BJ (cell line): ENCODE measurements at regions not wholly inside any gene's neighbourhood (a gene's known extent, or its start where the extent isn't known, plus 50 kb on each side); places are given as distances from the start of the nearest gene placed in this dataset.

Experiments
- CTCF ChIA-PET: fragments of 350-600 bp; formaldehyde crosslinking; extraction: SDS; loops from one replicate; lab custom pipeline; 2021; ENCODE audit warnings: antibody characterized with exemption, inconsistent platforms; lab: Yijun Ruan, JAX
- POLR2A ChIA-PET: fragments of 300-600 bp; sonication (Branson Sonifier 250); formaldehyde crosslinking; extraction: SDS; loops from one replicate; lab custom pipeline; 2021; ENCODE audit warnings: antibody characterized with exemption; lab: Charles Lee
- DNase-seq: peaks from one replicate; pipeline ENCODE4 v3.0.0-alpha.2; 2011; ENCODE audit warnings: low read depth
- H3K27me3 ChIP-seq: 2 replicates; pipeline ENCODE4 v1.6.0; 2011; ENCODE audit warnings: low read length; ENCODE audit not compliant: control insufficient read depth, insufficient read depth
- H3K36me3 ChIP-seq: 2 replicates; pipeline ENCODE4 v1.5.1; 2011; ENCODE audit warnings: low read length; ENCODE audit not compliant: control insufficient read depth, insufficient read depth
- H3K4me3 ChIP-seq: 2 replicates; pipeline ENCODE4 v1.5.1; 2011; ENCODE audit warnings: low read depth, mild to moderate bottlenecking, control low read depth, low read length
- TF ChIP-seq, protein P1 (sequence below): IDR thresholded peaks from 2 replicates; pipeline ENCODE4 v1.5.1; 2011; ENCODE audit warnings: low read depth, mild to moderate bottlenecking, control low read depth, inconsistent platforms, low read length, moderate library complexity; ENCODE audit not compliant: insufficient read depth

DNA sequence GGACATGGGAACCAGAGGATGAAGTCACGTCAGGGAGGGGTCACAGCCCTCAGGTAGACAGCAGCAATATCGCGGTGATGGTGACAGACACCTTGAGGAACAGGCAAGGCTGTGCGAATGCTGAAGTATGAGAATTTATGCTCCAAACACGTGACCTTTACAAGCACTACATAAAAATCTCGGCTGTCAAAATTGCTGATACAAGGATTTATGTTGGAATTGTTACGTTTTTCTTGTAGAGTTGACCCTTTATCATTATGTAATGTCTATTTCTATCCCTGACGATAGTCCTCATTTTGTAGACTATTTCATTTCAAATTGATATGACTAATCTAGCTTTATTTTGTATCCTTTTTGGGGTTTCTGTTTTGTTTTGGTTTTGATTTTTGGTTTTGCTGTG lies 311.1 kb downstream of the C6orf118 start:
- POLR2A ChIA-PET, result no interaction called here

DNA sequence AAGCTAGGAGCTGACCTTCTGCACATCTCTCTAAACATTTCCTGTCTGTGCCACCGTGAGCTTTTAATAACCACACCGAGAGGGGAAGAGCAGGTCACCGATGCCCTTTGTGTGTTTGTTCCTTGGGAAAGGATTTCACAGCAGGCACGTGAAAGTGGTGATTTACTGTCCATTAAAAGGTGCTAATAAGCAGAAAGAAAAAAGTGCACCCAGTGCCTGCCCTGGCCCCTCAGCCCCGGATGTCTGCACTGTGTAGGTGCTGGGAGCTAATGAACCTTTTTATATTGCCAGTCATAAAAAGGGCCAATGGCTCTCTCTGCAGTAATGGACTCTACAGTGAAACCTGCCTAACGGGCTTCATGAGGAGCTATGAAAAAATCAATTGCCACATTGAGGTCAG lies 312.6 kb downstream of the C6orf118 start:
- no peaks in the 10 kb centered on the region for H3K27me3 ChIP-seq
- TF ChIP-seq, protein P1, sequence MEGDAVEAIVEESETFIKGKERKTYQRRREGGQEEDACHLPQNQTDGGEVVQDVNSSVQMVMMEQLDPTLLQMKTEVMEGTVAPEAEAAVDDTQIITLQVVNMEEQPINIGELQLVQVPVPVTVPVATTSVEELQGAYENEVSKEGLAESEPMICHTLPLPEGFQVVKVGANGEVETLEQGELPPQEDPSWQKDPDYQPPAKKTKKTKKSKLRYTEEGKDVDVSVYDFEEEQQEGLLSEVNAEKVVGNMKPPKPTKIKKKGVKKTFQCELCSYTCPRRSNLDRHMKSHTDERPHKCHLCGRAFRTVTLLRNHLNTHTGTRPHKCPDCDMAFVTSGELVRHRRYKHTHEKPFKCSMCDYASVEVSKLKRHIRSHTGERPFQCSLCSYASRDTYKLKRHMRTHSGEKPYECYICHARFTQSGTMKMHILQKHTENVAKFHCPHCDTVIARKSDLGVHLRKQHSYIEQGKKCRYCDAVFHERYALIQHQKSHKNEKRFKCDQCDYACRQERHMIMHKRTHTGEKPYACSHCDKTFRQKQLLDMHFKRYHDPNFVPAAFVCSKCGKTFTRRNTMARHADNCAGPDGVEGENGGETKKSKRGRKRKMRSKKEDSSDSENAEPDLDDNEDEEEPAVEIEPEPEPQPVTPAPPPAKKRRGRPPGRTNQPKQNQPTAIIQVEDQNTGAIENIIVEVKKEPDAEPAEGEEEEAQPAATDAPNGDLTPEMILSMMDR, result no peak
- DNase-seq, result no peak
- POLR2A ChIA-PET, result no interaction called here
- H3K36me3 ChIP-seq, result no peaks in the 10 kb centered on the region
- no peak overlapping the region for H3K4me3 ChIP-seq
- CTCF ChIA-PET, result no interaction called here

More for the DNA sequence above, 311.1 kb downstream of the C6orf118 start:
- CTCF ChIA-PET, result no interaction called here
- H3K27me3 ChIP-seq, result no peaks in the 10 kb centered on the region
- no peak overlapping the region for H3K4me3 ChIP-seq
- TF ChIP-seq, protein P1, result no peak
- no peak for DNase-seq
- no peaks in the 10 kb centered on the region for H3K36me3 ChIP-seq

DNA sequence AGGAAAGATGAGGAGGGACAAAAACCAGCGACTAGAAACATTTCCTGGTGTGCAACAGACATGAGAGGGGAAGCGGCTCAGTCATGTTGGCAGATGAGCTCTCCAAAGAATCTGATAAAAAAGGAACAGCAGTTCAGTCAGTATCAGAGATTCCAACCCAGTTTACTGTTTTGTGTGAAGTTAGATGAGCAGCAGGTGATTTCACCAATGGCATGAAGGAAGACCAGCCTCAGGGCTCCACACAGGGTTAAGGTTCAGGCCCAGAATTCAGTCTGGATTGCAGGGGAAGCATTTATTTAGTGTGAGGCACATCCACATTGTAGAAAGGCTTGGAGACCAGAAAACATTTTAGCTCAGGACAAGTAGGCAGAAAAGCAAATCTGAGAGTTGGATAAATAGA lies 317.8 kb downstream of the C6orf118 start:
- POLR2A ChIA-PET, result no interaction called here

DNA sequence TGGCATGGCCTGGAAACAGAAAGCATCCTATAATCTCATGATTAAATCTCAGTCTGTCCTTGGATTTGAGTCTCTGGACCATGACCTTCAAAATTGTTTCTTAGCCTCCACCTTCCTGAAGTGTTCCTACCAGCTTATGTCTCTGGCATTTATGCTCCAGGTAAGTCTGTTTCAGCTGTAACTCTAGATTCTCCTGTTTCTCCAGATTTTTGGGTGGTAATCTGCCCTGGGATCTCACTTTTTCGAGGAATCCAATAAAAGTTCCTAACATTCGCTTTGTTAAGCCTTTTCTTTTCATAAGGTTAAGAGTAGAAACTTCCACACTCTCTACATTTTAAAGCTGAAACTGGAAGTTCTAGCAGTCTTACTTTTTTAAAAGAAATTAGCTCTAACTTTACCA lies 318.5 kb downstream of the C6orf118 start:
- H3K36me3 ChIP-seq, result no peaks in the 10 kb centered on the region
- TF ChIP-seq, protein P1, result no peak
- ChIA-PET CTCF (no interaction called here), POLR2A (no interaction called here)
- H3K27me3 ChIP-seq, result no peaks in the 10 kb centered on the region
- DNase-seq, result no peak
- H3K4me3 ChIP-seq, result no peak overlapping the region

More for the DNA sequence above, 317.8 kb downstream of the C6orf118 start:
- TF ChIP-seq, protein P1, result no peak
- no peak for DNase-seq
- CTCF ChIA-PET, result no interaction called here
- no peaks in the 10 kb centered on the region for H3K27me3 ChIP-seq
- H3K36me3 ChIP-seq, result no peaks in the 10 kb centered on the region
- no peak overlapping the region for H3K4me3 ChIP-seq

DNA sequence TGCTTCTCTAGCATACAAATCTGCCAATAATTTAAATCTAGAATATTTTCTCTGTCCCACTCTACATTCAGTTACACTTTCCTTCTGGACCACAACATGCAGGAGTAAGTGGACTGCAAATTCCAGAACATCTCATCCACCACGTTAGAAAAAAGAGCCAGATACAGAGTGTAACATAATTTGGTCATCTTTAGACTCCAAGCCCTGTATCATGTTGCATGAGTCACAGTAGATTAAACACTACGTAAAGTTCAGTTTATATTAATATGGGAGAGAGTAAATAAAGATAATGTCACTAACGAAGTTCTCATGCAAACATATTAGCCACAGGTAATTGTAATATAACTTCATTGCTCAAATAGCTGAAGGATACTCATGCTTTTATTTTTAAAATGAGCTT lies 327.0 kb downstream of the C6orf118 start:
- ChIA-PET CTCF (no interaction called here), POLR2A (no interaction called here)
- TF ChIP-seq, protein P1, result no peak
- DNase-seq, result no peak
- no peaks in the 10 kb centered on the region for H3K36me3 ChIP-seq
- H3K27me3 ChIP-seq, result no peaks in the 10 kb centered on the region
- no peak overlapping the region for H3K4me3 ChIP-seq
